ENCODE measurements at regions not wholly inside any gene's neighbourhood (a gene's known extent, or its start where the extent isn't known, plus 50 kb on each side); places are given as distances from the start of the nearest gene placed in this dataset.

DNA sequence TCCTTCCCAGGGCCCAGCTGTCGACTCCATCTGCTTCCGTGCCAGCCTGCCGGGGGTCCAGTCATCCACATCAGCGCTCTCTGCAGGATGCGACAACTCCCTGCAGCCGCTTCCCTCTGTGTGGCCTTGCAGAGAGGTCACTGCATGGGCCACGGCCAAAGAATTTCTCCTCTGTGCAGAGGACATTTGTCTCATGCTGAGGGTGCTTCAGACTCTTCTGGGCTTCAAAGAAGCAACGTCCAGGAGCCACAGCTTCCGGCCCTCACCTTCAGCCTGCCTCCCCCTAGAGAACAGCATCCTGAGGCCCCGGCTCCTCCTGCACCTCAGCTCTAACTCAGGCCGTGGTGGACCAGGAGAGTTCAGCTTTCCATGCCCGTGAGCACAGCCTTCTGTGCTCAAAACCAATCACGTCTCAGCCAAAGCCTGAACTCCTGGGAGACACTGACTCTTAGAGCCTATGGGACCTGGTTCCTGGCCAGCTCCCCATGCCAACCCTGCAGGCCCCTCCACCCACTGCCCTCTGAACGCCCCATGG is 258.9 kb downstream of the BRD1 start:
- no peak for DNase-seq (ENCODE audit: low spot score)

DNA sequence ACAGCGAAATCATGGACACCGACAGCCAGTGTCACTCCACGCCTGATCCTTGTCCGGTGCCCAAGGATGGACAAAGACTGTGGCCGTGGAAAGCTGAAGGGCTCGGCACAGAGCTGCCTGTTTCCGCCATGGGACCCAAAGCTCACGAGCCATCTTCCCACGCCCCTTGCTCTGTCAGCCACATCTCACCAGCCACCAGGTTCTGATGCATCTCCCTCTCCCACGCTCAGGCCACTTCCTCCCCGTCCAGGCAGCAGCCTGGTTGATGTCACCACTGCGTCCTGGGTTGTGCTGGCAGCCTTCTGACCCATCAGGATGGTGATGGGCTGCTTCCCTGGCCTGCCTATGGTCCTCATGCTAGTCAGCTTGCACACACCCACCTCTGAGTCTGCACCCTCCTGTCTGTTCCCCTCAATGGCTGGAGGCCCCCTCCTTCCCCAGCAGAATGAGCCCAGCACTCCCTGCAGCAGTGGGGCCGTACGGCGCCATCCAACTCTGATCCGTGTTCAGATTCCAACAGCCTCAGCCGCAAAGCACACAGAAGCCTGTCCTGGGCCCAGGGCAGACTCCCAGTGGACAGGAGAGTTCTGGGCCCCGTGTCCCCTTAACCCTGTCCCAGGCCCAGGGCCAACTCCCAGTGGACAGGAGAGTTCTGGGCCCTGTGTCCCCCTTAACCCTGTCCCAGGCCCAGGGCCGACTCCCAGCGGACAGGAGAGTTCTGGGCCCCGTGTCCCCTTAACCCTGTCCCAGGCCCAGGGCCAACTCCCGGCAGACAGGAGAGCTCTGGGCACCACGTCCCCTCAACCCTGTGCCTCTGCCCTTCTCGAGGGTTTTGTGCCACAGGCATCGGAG is 259.5 kb downstream of the BRD1 start:
- no peak for DNase-seq (ENCODE audit: low spot score)

DNA sequence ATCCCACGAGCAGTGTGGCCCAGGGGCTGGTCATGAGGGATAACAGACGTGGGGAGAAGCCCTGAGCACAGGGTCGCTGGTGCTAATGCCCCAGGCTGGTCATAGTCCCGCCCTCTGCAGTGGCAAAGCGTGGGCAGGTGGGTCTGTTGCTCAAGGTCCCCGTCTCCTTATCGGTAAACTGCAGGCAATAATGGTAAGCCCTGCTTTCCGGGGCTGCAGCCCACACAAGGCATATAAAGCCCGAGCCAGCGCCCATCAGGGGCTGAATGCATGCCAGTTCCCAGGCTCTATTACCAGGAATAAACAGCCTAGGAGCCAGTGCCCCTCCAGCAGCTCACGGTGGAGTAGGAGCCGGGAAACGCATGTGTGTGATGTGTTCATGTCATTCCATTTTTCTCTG is 261.0 kb downstream of the BRD1 start:
- no peak for DNase-seq (ENCODE audit: low spot score)

DNA sequence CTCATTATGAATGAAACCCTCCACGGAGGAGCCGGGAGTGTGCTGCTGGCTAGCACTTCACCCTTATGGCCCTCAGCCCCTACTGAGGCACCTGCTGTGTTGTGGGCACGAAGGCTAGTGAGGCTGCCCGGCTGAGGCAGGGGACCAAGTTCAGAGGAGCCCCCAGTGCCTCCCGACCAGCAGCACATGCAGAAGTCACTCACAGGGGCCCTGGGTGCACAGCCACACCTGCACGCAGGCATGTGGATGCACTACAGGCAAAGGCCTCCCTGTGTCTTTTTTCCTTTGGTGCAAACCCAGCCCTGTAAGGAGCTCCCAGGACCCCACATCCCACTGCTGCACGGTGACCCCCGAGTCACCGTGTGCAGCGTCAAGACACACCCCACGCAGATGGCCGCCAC is 261.5 kb downstream of the BRD1 start:
- DNase-seq (ENCODE audit: low spot score) = no peak

DNA sequence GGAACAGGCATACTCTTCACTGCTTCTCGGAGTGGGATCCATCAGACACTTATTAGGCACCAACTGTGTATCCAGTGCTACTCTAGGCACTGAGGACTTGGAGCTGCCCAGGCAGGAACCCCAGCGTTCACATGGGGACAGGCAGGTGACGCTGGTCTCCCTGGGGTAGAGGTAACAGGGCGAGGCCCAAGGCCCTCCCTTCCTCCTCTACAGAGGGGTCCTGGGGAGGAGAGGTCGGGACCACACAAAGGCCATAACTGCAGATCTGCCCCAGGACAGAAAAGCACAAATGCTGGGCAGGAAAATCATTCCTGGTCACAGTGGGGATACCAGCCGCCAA is 262.2 kb downstream of the BRD1 start:
- DNase-seq (ENCODE audit: low spot score) = no peak

DNA sequence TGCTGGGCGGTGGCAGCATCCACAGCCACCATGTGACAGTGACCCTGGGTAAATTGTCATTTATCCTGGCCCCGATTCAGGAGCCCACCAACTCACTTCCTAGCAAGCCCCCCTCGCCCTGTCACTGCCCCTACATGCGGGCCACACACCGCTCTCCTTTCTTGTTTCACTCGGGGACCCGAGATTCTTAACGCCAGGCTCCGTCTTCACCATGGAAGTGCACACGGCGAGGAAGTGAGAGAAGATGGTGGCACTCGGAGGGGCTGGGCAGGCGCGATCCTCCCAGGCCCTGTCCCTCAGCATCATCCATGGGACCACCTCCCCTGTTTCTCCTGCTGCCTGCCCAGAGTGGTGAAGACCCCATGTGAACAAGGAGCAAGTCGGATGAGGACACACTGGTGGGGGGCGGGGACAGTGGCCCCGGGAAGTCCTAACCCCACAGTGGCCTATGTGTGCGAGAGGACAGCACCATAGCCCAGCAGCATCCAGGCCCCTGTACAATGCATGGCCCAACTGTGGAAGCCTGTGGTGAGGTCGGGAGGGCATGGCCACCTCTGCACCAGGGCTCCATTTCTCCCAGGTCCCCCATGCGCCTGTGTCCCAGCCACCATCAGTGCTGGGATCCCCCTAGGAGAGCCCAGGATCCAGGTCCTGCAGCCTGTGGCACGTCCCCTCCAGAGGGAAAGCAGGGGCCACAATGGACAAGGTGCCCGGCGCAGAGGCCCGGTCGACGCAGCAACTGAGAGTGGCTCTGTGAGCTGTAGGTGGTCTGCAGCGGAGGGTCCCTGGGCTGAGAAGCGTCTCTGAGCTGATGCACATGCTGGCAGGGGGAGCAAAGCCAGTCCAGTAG is 262.8 kb downstream of the BRD1 start:
- DNase-seq (ENCODE audit: low spot score) = no peak

DNA sequence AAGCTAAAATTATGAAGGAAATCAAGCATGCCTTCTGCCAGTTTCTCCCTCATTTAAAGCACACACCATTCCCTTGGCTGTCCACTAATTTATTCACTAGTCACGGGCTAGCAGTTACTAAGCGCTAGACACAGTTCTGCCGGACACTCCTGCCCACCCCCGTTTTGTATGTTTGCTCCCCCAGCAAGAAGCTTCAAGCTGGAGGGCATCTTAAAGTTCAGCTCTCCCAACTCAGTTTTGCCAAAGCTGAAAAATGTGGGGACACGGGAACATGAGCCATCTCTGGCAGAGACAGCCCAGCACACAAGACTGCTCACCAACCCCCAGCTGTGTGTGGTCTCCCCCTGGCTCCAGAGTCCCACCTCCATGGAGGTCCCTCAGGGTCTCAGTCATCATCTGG is 263.6 kb downstream of the BRD1 start:
- DNase-seq (ENCODE audit: low spot score) = no peak

DNA sequence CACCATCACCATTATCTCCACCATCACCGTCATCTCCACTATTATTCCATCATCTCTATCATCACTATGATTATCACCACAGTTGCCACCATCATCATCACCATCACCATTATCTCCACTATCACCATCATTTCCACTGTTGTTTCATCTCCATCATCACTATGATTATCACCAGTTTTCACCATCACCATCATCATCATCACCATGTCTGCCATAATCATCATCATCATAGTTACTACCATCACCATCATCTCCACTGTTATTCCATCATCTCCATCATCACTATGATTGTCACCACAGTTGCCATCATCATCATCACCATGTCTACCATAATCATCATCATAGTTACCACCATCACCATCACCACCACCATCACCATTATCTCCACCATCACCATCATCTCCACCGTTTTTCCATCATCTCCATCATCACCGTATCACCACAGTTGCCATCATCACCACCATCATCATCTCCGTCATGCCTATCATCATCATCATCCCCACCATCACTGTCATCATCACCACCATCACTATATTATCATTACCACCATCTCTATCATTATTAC is 264.9 kb downstream of the BRD1 start:
- no peak for DNase-seq (ENCODE audit: low spot score)

DNA sequence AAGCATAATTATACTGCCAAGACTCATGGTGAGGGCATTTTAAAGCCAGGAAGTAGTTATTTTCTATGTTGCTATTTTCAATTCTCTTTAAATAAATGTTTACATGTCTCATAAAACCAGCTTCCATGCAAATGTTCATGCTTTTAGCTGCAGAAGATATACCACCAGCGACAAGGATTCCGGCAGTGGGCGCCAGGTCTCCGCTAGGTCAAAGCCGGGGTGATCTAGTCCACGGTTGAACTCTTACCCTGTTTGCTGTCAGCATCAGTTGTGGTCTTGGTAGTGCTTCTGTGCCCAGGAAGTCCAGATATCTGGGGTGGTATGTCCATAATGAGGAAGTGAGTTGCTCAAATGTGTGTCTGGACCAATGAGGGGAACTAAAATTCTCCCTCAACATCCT is 265.7 kb downstream of the BRD1 start:
- no peak for DNase-seq (ENCODE audit: low spot score)

DNA sequence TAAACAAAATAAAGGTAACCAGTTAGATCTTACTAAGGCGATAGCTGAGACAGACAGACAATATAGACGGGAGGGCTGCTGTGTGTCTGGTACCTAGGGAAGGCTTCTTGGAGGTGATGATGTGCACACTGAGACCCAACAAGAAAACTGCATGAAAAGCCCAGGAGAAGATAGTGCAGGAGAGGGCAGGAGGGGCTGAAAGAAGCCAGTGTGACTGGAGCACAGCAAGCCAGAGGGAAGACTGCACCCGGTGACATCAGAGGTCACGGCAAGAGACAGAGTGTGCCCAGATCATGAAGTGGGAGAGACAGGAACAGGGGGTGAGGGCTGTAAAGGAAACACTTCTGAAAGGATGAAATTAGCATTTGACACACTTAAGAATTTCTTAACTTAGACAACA is 266.3 kb downstream of the BRD1 start:
- no peak for DNase-seq (ENCODE audit: low spot score)

DNA sequence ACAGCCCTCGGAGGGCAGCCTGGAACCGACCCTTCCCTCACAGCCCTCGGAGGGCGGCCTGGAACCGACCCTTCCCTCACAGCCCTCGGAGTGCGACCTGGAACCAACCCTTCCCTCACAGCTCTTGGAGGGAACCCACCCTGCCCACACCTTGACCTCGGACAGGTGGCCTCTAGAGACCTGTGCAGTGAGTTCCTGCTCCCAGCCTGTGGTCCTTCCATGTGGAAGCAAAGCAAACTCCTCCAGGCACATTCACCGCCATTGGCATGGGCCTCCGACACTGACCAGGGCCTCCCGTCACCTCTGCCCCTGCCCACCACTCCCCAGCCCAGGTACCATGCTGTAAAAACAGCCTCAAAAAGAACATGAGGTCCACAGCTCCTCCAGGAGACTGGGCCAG is 272.1 kb downstream of the BRD1 start:
- DNase-seq (ENCODE audit: low spot score) = no peak

DNA sequence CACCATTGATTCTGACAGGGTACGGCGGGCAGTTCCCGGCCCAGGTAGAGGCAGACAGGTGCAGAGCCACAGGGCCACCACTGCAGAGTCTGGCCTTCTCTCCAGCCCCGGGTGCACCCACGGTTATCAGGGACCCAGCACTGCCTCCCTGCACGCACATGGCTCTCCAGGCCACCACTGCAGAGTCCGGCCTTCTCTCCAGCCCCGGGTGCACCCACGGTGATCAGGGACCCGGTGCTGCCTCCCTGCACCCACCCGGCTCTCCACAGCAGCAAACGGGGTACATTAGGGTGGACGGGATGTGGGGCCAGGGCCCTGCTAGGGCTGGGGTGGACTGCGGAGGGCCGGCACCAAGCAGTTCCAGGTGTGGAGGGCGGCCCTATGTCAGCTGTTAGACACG is 272.9 kb downstream of the BRD1 start:
- DNase-seq (ENCODE audit: low spot score) = no peak

DNA sequence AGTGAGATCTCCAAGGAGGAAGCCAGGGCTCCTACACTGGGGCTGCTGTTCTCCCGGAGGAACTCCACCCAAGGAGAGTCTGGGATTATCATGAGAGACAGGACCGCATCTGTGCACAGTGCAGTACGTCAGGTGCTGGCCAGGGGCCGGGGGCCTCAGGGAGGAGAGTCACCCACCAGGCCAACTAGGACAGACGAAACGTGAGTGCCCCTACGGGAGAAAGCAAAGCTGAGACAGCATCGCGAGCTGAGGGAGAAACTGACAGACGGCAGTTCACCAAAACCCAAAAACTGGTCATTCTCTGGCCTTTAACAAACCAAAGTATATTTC is 273.4 kb downstream of the BRD1 start:
- DNase-seq (ENCODE audit: low spot score) = no peak

DNA sequence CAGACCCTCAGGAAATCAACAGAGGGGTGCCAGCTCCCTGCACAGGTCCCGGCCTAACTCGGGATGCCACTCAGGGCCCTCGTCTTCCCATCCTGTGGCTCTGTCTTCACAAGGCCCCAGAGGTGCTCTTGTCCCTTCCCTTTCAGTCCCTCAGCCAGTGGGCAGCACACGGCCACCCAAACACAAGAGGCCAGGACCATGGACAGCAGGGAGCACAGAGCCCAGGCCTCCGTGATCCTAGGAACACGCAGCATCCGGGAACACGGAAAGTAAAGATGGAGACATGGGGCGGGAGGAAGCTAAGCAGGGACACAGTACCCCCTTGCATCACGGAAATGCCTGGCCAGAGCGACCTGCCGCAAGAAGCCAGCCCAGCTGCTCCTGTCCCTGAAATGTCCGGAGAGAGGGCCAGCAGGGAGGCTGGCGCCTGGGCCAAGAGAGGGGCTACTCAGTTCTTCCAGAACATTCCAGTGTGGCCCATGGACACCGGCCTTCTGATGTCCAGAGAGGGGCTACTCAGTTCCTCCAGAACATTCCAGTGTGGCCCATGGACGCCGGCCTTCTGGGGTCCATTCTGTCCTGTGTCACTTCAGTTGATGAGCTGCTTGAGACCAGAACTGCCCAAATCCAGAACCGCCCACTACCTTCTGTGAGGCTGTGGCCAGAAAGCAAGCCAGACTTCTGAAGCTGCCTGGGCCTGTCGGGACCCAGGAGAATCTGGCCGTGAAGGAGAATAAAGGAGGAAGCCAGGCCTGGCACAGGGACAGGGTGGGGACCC is 274.0 kb downstream of the BRD1 start:
- no peak for DNase-seq (ENCODE audit: low spot score)

DNA sequence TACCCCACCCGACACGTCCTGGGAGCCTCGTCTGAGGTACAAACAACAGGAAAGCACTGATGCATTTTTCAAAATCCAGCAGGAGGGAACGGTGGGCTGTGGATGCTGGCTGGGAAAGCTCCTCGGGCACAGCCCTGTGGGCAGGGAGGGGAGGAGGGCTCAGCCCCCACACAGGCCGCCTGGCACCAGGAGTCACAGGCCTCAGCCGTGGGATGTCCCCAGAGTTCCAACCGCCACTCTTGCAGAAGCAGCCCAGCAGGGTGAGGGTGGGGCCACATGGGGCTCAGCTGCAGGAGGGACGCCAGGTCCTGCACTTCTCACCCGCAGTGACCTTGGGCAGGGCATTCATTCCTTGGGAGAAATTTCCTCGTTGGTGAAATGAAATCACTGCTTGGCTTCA is 274.6 kb downstream of the BRD1 start:
- DNase-seq (ENCODE audit: low spot score) = no peak

DNA sequence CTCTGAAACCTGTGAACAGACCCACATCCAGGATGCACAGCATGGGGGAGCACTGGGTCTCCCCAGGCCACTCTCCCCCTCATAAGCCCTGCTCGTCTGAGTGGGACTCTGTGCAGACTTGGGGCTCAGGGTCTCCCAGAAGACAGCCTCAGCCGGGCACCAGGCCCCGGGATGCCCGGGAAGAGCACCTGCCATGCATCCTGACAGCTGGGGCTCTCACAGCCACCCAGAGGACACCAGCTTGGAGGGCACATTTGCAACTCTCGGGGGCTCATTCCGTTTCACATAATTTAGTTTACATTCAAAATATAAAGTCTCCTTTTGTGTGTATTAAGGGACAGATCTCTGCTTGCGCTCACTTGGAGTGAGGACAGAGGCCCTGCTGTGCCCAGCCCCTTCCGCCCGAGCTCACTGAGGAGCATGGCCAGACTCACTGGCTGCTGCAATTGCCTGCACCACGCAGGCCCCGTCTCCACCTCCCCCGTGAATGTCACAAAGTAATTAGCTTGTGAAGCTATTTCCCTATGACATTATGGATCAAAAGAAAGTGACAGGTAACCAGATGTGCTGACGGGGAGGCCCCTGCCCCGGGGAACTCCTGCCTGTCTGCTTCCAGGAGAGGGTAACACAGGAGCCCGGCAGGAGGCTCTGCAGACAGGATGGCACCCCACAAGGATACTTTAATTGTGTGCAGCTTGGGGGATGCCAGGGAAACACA is 275.6 kb downstream of the BRD1 start:
- DNase-seq (ENCODE audit: low spot score) = no peak

DNA sequence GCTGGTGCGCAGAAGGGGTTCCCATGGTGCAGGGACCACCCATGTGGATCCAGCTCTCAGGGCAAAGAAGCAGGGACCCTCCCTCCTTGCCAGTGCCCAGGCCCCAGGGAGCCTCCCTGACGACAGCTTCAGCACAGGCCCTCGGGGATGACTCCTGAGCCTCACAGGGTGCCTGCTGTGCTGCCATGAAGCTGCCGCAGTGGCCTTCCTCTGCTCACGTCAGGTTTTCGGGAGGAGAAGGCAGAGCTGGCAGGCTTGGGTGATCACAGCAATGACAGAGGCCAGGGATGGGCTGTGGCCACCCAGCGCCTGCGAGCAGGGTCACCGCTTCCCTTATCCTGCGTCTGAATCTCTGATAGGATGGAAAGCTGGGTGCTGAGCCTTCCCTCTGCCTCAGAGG is 276.2 kb downstream of the BRD1 start:
- DNase-seq (ENCODE audit: low spot score) = no peak

DNA sequence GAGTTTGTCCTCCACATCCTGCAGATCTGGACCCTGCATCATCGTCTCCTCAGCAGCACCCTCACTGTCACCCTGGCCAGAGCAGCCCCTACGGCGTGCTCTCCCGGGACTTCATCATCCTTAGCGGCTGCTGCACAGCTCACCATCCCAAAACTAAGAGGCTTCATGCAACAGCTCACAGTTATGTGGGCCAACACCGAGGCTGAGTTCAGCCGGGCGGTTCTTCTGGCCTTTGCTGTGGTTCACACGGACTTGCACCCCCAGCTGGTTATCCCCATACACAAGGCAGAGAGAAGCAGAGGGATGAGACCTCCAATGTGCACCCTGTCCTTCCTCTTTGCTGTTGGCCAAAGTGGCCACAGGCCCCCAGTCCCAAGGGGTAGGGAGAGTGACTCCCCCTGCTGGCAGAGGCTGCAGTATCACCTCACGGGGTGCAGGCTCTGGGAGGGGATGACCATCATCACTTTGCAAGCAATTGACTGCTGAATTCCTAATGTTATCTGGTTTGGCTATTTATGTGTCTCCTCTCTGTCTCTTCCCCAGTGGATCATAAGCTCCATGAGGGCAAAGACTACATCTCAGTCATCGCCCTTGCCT is 276.8 kb downstream of the BRD1 start:
- DNase-seq (ENCODE audit: low spot score) = no peak

DNA sequence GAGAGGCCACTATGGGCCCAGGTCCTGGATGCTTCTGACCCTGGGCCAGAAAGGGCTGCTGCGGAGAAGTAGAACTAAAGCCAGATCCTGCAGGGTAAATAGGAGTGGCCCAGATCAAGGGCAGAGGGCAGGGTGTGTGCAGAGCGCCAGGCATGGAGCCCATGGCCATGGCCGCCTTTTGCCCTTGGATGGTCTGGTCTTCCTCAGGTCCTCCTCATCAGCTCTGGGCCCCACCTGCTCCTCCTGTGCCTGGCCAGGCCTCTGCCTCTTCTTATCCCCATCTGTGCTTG is 277.6 kb downstream of the BRD1 start:
- DNase-seq (ENCODE audit: low spot score) = no peak

DNA sequence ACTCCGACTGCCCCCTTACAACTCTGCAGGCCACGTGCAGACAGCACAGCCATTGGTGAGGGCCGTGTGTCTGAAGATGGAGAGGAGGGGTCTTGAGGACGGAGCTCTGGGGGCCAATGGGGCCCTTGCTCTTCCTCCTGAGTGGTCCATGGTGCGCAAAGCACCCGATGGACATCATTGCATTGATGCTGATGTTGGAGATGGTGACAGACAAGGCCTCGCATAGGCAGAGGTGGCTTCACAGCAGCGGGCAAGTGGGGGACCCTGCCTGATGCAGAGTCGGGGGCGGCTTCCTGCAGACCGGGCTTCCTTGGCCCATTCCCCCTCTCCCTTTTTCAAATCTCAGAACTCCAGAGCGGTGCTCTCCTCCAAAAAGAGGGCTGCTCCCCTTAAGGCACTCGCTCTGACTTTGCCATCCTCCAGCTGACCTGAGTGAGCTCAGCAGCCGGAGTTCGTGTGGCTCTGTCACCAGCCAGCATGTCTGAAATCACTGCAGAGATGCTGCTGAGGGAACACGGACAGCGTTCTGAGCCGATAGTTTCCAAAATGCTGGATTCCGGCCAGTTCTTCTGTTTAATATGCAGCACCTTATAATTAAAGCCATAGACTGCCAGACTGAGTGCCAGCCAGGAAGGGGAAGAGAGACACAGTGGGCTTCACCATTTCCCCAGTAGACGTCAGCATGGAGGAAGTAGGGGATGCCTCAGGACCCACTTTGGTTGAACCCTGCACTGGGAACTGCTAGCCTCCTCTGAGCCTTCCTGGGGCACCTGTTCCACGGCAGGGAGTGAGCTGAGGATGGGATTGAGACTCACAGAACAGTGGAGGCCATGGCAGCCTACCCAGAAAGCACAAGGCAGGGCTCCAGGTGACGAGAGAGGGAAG is 278.2 kb downstream of the BRD1 start:
- no peak for DNase-seq (ENCODE audit: low spot score)
